ENCODE measurements at regions not wholly inside any gene's neighbourhood (a gene's known extent, or its start where the extent isn't known, plus 50 kb on each side); places are given as distances from the start of the nearest gene placed in this dataset.
"Not testable (repeated sequence)": the region's sequence is repeated elsewhere in the genome, so short reads cannot be mapped to it uniquely, and the experiment has no call there.

DNA sequence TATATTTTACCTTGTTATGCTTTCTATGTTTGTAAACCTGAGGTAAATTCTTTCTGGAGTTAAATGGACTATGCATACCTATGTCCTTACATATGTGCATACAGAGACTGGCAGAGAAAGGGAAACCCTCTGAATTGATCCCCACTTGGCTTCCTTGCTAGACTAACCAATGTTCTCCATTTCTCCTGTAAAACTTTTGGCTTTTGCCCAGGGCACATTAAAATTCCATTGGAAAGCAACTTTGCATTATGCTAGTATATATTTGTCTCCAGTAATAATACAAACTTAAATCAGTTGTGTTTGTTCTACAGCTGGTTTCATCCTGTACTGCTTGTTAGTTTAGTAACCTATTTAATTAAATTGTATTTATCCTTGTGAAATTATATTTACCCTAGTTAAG lies 646.0 kb upstream of the MARCKS start:
- H3K27ac Mint-ChIP-seq (ENCODE audit: low read depth), result no peak overlapping the region
- H3K27me3 Mint-ChIP-seq, result no peaks in the 10 kb centered on the region
- no peaks in the 10 kb centered on the region for H3K36me3 Mint-ChIP-seq (ENCODE audit: insufficient read depth)
- DNase-seq (ENCODE audit: low spot score in 2 of 2) (no peak), ATAC-seq (replicated peaks; ENCODE audit: extremely low read depth, poor library complexity, severe bottlenecking) (no peak)
- H3K4me1 Mint-ChIP-seq, result no peaks in the 10 kb centered on the region
- peaks cover 13% of the 10 kb centered on the region for H3K9me3 Mint-ChIP-seq
- H3K4me3 Mint-ChIP-seq, result no peak overlapping the region

- H3K4me3 Mint-ChIP-seq, result no peak overlapping the region
- no peaks in the 10 kb centered on the region for H3K4me1 Mint-ChIP-seq
- H3K36me3 Mint-ChIP-seq (ENCODE audit: insufficient read depth), result no peaks in the 10 kb centered on the region
- peaks cover 14% of the 10 kb centered on the region for H3K9me3 Mint-ChIP-seq
- no peak for ATAC-seq (replicated peaks; ENCODE audit: extremely low read depth, poor library complexity, severe bottlenecking)
- no peak for DNase-seq (ENCODE audit: low spot score in 2 of 2)
- H3K27ac Mint-ChIP-seq (ENCODE audit: low read depth), result no peak overlapping the region
- no peaks in the 10 kb centered on the region for H3K27me3 Mint-ChIP-seq
Observed at GRCh38 chr6:113219783-113220182, 637.4 kb upstream of the MARCKS start.

- ATAC-seq (replicated peaks; ENCODE audit: extremely low read depth, poor library complexity, severe bottlenecking), result no peak
- H3K36me3 Mint-ChIP-seq (ENCODE audit: insufficient read depth), result no peaks in the 10 kb centered on the region
- DNase-seq (ENCODE audit: low spot score in 2 of 2), result no peak
- no peak overlapping the region for H3K27ac Mint-ChIP-seq (ENCODE audit: low read depth)
- no peaks in the 10 kb centered on the region for H3K4me1 Mint-ChIP-seq
- H3K27me3 Mint-ChIP-seq, result no peaks in the 10 kb centered on the region
- H3K9me3 Mint-ChIP-seq, result peaks cover 11% of the 10 kb centered on the region
- no peak overlapping the region for H3K4me3 Mint-ChIP-seq
Observed at GRCh38 chr6:113220832-113221231, 636.3 kb upstream of the MARCKS start.

- H3K36me3 Mint-ChIP-seq (ENCODE audit: insufficient read depth), result no peaks in the 10 kb centered on the region
- DNase-seq (ENCODE audit: low spot score in 2 of 2) (no peak), ATAC-seq (replicated peaks; ENCODE audit: extremely low read depth, poor library complexity, severe bottlenecking) (no peak)
- H3K27me3 Mint-ChIP-seq, result no peaks in the 10 kb centered on the region
- H3K4me1 Mint-ChIP-seq, result no peaks in the 10 kb centered on the region
- no peak overlapping the region for H3K4me3 Mint-ChIP-seq
- no peak overlapping the region for H3K27ac Mint-ChIP-seq (ENCODE audit: low read depth)
- H3K9me3 Mint-ChIP-seq, result peaks cover 11% of the 10 kb centered on the region
Observed at GRCh38 chr6:113221850-113222249, 635.3 kb upstream of the MARCKS start.

DNA sequence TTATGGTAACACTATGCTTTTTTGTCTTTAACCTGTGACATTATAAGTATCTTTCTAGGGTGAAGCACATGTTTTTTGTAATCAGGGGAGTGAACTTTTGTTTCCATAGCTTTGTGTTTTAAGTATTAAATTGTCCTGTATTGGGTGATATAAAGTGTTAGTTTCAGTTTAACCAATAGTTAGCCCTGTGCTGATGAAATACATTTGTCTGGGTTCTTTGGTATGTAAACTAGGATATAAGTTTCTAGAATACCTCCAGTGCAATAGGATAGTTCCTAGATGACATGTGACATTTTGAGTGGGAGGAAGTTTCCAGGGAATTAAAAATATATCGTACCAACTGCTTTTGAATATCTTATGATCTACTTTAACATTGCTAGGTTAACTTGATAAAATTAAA lies 611.0 kb upstream of the MARCKS start:
- no peak for ATAC-seq (replicated peaks; ENCODE audit: extremely low read depth, poor library complexity, severe bottlenecking)

GRCh38 chr6:113248532-113248931 lies 608.6 kb upstream of the MARCKS start:
- no peak overlapping the region for H3K27ac Mint-ChIP-seq (ENCODE audit: low read depth)
- H3K36me3 Mint-ChIP-seq (ENCODE audit: insufficient read depth), result no peaks in the 10 kb centered on the region
- ATAC-seq (replicated peaks; ENCODE audit: extremely low read depth, poor library complexity, severe bottlenecking) (no peak), DNase-seq (ENCODE audit: low spot score in 2 of 2) (no peak)
- no peaks in the 10 kb centered on the region for H3K4me1 Mint-ChIP-seq
- H3K9me3 Mint-ChIP-seq, result peaks cover 25% of the 10 kb centered on the region
- H3K27me3 Mint-ChIP-seq, result no peaks in the 10 kb centered on the region
- H3K4me3 Mint-ChIP-seq, result no peak overlapping the region

More for the DNA sequence above, 611.0 kb upstream of the MARCKS start:
- Mint-ChIP-seq H3K36me3 (ENCODE audit: insufficient read depth) (no peaks in the 10 kb centered on the region), H3K27me3 (no peaks in the 10 kb centered on the region), H3K4me1 (no peaks in the 10 kb centered on the region), H3K4me3 (no peak overlapping the region), H3K9me3 (peaks cover 14% of the 10 kb centered on the region), H3K27ac (ENCODE audit: low read depth) (no peak overlapping the region)
- no peak for DNase-seq (ENCODE audit: low spot score in 2 of 2)

GRCh38 chr6:113254194-113254593 lies 603.0 kb upstream of the MARCKS start:
- H3K4me1 Mint-ChIP-seq; H3K27ac Mint-ChIP-seq (ENCODE audit: low read depth); H3K4me3 Mint-ChIP-seq; H3K36me3 Mint-ChIP-seq (ENCODE audit: insufficient read depth); H3K27me3 Mint-ChIP-seq; ATAC-seq (replicated peaks; ENCODE audit: extremely low read depth, poor library complexity, severe bottlenecking); DNase-seq (ENCODE audit: low spot score in 2 of 2): not testable (repeated sequence)
- peaks cover 34% of the 10 kb centered on the region for H3K9me3 Mint-ChIP-seq

GRCh38 chr6:113258771-113259170 lies 598.4 kb upstream of the MARCKS start:
- ATAC-seq (replicated peaks; ENCODE audit: extremely low read depth, poor library complexity, severe bottlenecking) (no peak), DNase-seq (ENCODE audit: low spot score in 2 of 2) (no peak)
- Mint-ChIP-seq H3K36me3 (ENCODE audit: insufficient read depth) (no peaks in the 10 kb centered on the region), H3K4me3 (no peak overlapping the region), H3K27ac (ENCODE audit: low read depth) (no peak overlapping the region), H3K27me3 (no peaks in the 10 kb centered on the region), H3K9me3 (peaks cover 7% of the 10 kb centered on the region), H3K4me1 (no peaks in the 10 kb centered on the region)

- peaks cover 3% of the 10 kb centered on the region for H3K36me3 Mint-ChIP-seq (ENCODE audit: insufficient read depth)
- H3K27ac Mint-ChIP-seq (ENCODE audit: low read depth), result no peak overlapping the region
- DNase-seq (ENCODE audit: low spot score in 2 of 2) (no peak), ATAC-seq (replicated peaks; ENCODE audit: extremely low read depth, poor library complexity, severe bottlenecking) (no peak)
- H3K4me3 Mint-ChIP-seq, result no peak overlapping the region
- no peaks in the 10 kb centered on the region for H3K4me1 Mint-ChIP-seq
- peaks cover 21% of the 10 kb centered on the region for H3K9me3 Mint-ChIP-seq
- H3K27me3 Mint-ChIP-seq, result no peaks in the 10 kb centered on the region
Observed at GRCh38 chr6:113271437-113271836, 585.7 kb upstream of the MARCKS start.

GRCh38 chr6:113276601-113277000 lies 580.5 kb upstream of the MARCKS start:
- Mint-ChIP-seq H3K9me3 (peaks cover 17% of the 10 kb centered on the region), H3K27ac (ENCODE audit: low read depth) (no peak overlapping the region), H3K4me1 (no peaks in the 10 kb centered on the region), H3K36me3 (ENCODE audit: insufficient read depth) (no peaks in the 10 kb centered on the region), H3K27me3 (no peaks in the 10 kb centered on the region), H3K4me3 (no peak overlapping the region)
- ATAC-seq (replicated peaks; ENCODE audit: extremely low read depth, poor library complexity, severe bottlenecking), result no peak
- no peak for DNase-seq (ENCODE audit: low spot score in 2 of 2)

DNA sequence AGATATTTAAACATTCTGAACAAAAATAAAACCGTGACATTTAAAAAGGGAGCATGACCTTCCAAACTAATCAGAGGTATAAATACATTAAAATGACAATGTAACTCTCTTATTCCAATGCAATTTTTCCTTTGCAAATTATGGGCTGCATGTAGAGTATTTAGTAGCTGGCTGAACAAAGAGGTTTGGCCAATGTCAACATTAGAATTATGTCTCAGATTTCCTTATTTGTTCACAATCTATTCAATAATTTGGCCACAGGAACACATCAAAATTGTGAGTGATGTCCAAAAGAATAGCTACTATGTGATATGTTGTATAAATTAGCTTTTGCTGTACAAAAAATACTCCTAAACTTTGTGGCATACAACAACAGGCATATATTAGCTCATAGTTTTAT lies 580.0 kb upstream of the MARCKS start:
- no peaks in the 10 kb centered on the region for H3K4me1 Mint-ChIP-seq

DNA sequence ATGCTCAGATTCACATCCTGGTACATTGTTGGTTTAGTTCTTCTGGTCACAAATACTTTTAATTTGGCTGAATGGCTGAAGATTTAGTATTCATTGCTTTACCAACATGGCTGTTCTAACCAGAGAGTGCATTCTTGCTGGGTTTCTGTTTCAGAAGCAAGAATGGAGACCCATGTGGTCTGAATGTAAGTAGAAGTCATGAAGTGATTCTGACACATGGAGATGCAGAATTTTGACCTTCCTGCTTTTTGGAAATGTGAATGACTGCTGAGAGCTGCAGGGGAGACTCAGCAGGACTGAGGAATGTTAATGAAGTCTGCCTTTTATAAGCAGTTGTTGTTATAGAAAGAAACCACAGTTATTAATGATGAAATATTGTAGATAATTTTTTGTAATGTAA lies 576.1 kb upstream of the MARCKS start:
- DNase-seq (ENCODE audit: low spot score in 2 of 2) (no peak), ATAC-seq (replicated peaks; ENCODE audit: extremely low read depth, poor library complexity, severe bottlenecking) (no peak)
- Mint-ChIP-seq H3K36me3 (ENCODE audit: insufficient read depth) (no peaks in the 10 kb centered on the region), H3K27ac (ENCODE audit: low read depth) (no peak overlapping the region), H3K4me1 (no peaks in the 10 kb centered on the region), H3K27me3 (no peaks in the 10 kb centered on the region), H3K9me3 (peaks cover 14% of the 10 kb centered on the region), H3K4me3 (no peak overlapping the region)

More for the DNA sequence above, 580.0 kb upstream of the MARCKS start:
- Mint-ChIP-seq H3K27me3 (no peaks in the 10 kb centered on the region), H3K36me3 (ENCODE audit: insufficient read depth) (no peaks in the 10 kb centered on the region), H3K4me3 (no peak overlapping the region), H3K9me3 (peaks cover 17% of the 10 kb centered on the region), H3K27ac (ENCODE audit: low read depth) (no peak overlapping the region)
- ATAC-seq (replicated peaks; ENCODE audit: extremely low read depth, poor library complexity, severe bottlenecking) (no peak), DNase-seq (ENCODE audit: low spot score in 2 of 2) (no peak)

- H3K9me3 Mint-ChIP-seq, result peaks cover 14% of the 10 kb centered on the region
- H3K4me3 Mint-ChIP-seq, result no peak overlapping the region
- ATAC-seq (replicated peaks; ENCODE audit: extremely low read depth, poor library complexity, severe bottlenecking) (no peak), DNase-seq (ENCODE audit: low spot score in 2 of 2) (no peak)
- no peaks in the 10 kb centered on the region for H3K4me1 Mint-ChIP-seq
- H3K27me3 Mint-ChIP-seq, result no peaks in the 10 kb centered on the region
- no peak overlapping the region for H3K27ac Mint-ChIP-seq (ENCODE audit: low read depth)
- H3K36me3 Mint-ChIP-seq (ENCODE audit: insufficient read depth), result no peaks in the 10 kb centered on the region
Observed at GRCh38 chr6:113281431-113281830, 575.7 kb upstream of the MARCKS start.

- H3K27ac Mint-ChIP-seq (ENCODE audit: low read depth), result no peak overlapping the region
- H3K27me3 Mint-ChIP-seq, result no peaks in the 10 kb centered on the region
- H3K9me3 Mint-ChIP-seq, result peaks cover 6% of the 10 kb centered on the region
- H3K4me3 Mint-ChIP-seq, result no peak overlapping the region
- H3K36me3 Mint-ChIP-seq (ENCODE audit: insufficient read depth), result no peaks in the 10 kb centered on the region
- DNase-seq (ENCODE audit: low spot score in 2 of 2) (no peak), ATAC-seq (replicated peaks; ENCODE audit: extremely low read depth, poor library complexity, severe bottlenecking) (no peak)
- no peaks in the 10 kb centered on the region for H3K4me1 Mint-ChIP-seq
Observed at GRCh38 chr6:113287396-113287795, 569.7 kb upstream of the MARCKS start.

All from central memory CD8-positive, alpha-beta T cell (primary cell).